H9 (cell line): ENCODE measurements at regions not wholly inside any gene's neighbourhood (a gene's known extent, or its start where the extent isn't known, plus 50 kb on each side); places are given as distances from the start of the nearest gene placed in this dataset.

ENCODE experiments used
- DNase-seq: peaks from one replicate; pipeline ENCODE4 v3.0.0-alpha.2; 2017
- H2AFZ ChIP-seq: one replicate; pipeline ENCODE4 v1.6.1; 2013; ENCODE audit warnings: mild to moderate bottlenecking, low read length, control low read depth, moderate library complexity
- H2AK5ac ChIP-seq: 2 replicates; pipeline ENCODE4 v1.6.1; 2013; ENCODE audit warnings: low read length, control low read depth, mixed read lengths; ENCODE audit not compliant: insufficient read length
- H2BK120ac ChIP-seq: one replicate; pipeline ENCODE4 v1.6.1; 2013; ENCODE audit warnings: low read depth, mild to moderate bottlenecking, low read length, control low read depth, inconsistent platforms; ENCODE audit not compliant: poor library complexity, severe bottlenecking
- H2BK12ac ChIP-seq: 2 replicates; pipeline ENCODE4 v1.6.1; 2013; ENCODE audit warnings: low read length, control low read depth, mixed read lengths, low read depth; ENCODE audit not compliant: insufficient read length
- H2BK15ac ChIP-seq: 2 replicates; pipeline ENCODE4 v1.6.1; 2013; ENCODE audit warnings: low read depth, low read length, control low read depth
- H2BK20ac ChIP-seq: one replicate; pipeline ENCODE4 v1.6.1; 2013; ENCODE audit warnings: low read depth, mild to moderate bottlenecking, low read length, control low read depth, inconsistent platforms; ENCODE audit not compliant: poor library complexity, severe bottlenecking
- H2BK5ac ChIP-seq: 2 replicates; pipeline ENCODE4 v1.6.1; 2013; ENCODE audit warnings: low read length, control low read depth, mixed read lengths; ENCODE audit not compliant: insufficient read length
- H3K14ac ChIP-seq: 2 replicates; pipeline ENCODE4 v1.6.1; 2013; ENCODE audit warnings: low read length, control low read depth; ENCODE audit not compliant: insufficient read depth
- H3K18ac ChIP-seq: 2 replicates; pipeline ENCODE4 v1.6.1; 2013; ENCODE audit warnings: low read depth, mild to moderate bottlenecking, mixed read lengths, low read length, control low read depth; ENCODE audit not compliant: insufficient read length
- H3K23ac ChIP-seq: 2 replicates; pipeline ENCODE4 v1.6.1; 2013; ENCODE audit warnings: low read length, control low read depth, mixed read lengths, low read depth; ENCODE audit not compliant: insufficient read length
- H3K23me2 ChIP-seq: 2 replicates; pipeline ENCODE4 v1.6.1; 2013; ENCODE audit warnings: low read depth, mild to moderate bottlenecking, mixed read lengths, low read length, control low read depth; ENCODE audit not compliant: insufficient read length, poor library complexity, severe bottlenecking
- H3K27ac ChIP-seq: 2 replicates; pipeline ENCODE4 v1.5.1; 2013; ENCODE audit warnings: low read length, control low read depth, mixed read lengths, low read depth; ENCODE audit not compliant: insufficient read length
- H3K27me3 ChIP-seq: 2 replicates; pipeline ENCODE4 v1.6.1; 2013; ENCODE audit warnings: low read length, control low read depth, inconsistent platforms; ENCODE audit not compliant: insufficient read depth
- H3K4ac ChIP-seq: 2 replicates; pipeline ENCODE4 v1.6.1; 2013; ENCODE audit warnings: low read depth, mild to moderate bottlenecking, control low read depth, inconsistent platforms, low read length, moderate library complexity
- H3K4me1 ChIP-seq: 2 replicates; pipeline ENCODE4 v1.6.1; 2013; ENCODE audit warnings: low read length, control low read depth, inconsistent platforms; ENCODE audit not compliant: insufficient read depth
- H3K4me2 ChIP-seq: 2 replicates; pipeline ENCODE4 v1.6.1; 2013; ENCODE audit warnings: low read length, control low read depth, mixed read lengths; ENCODE audit not compliant: insufficient read length, insufficient read depth
- H3K56ac ChIP-seq: 2 replicates; pipeline ENCODE4 v1.6.1; 2013; ENCODE audit warnings: low read depth, mild to moderate bottlenecking, mixed read lengths, low read length, control low read depth; ENCODE audit not compliant: insufficient read length
- H3K79me1 ChIP-seq: 2 replicates; pipeline ENCODE4 v1.6.1; 2013; ENCODE audit warnings: low read depth, mild to moderate bottlenecking, moderate library complexity, low read length, control low read depth, inconsistent platforms; ENCODE audit not compliant: insufficient read depth, poor library complexity, severe bottlenecking
- H3K79me2 ChIP-seq: 2 replicates; pipeline ENCODE4 v1.6.1; 2013; ENCODE audit warnings: low read length, control low read depth, inconsistent platforms; ENCODE audit not compliant: insufficient read depth
- H3K9ac ChIP-seq: 2 replicates; pipeline ENCODE4 v1.6.1; 2013; ENCODE audit warnings: low read length, control low read depth, mixed read lengths; ENCODE audit not compliant: insufficient read length; ENCODE audit errors: extremely low read depth
- H3K9me3 ChIP-seq: one replicate; pipeline ENCODE4 v1.6.1; 2013; ENCODE audit warnings: low read depth, low read length, inconsistent platforms; ENCODE audit not compliant: control insufficient read depth
- H3T11ph ChIP-seq: one replicate; pipeline ENCODE4 v1.6.1; 2013; ENCODE audit warnings: mild to moderate bottlenecking, low read length, control low read depth, inconsistent platforms
- H4K20me1 ChIP-seq: one replicate; pipeline ENCODE4 v1.6.1; 2013; ENCODE audit not compliant: control insufficient read depth, insufficient read length, insufficient read depth
- H4K5ac ChIP-seq: 2 replicates; pipeline ENCODE4 v1.6.1; 2013; ENCODE audit warnings: low read depth, mild to moderate bottlenecking, mixed read lengths, low read length, control low read depth; ENCODE audit not compliant: insufficient read length
- H4K8ac ChIP-seq: replicated peaks from 2 replicates; pipeline ENCODE4 v1.6.1; 2013; ENCODE audit warnings: low read length, control low read depth, mixed read lengths, low read depth; ENCODE audit not compliant: insufficient read length
- H4K91ac ChIP-seq: 2 replicates; pipeline ENCODE4 v1.6.1; 2013; ENCODE audit warnings: low read depth, mild to moderate bottlenecking, moderate library complexity, mixed read lengths, low read length, control low read depth; ENCODE audit not compliant: insufficient read length
- H3K27ac Mint-ChIP-seq, 3 experiments: 2 replicates in 2 of 3; 3 replicates in 1 of 3; pipeline ENCODE4 v1.8.0; 2020 to 2021; ENCODE audit warnings: mixed read lengths in 3 of 3, mild to moderate bottlenecking in 1 of 3, moderate library complexity in 1 of 3
- H3K27me3 Mint-ChIP-seq: 2 replicates; pipeline ENCODE4 v1.8.0; 2021; ENCODE audit warnings: low read depth, mild to moderate bottlenecking, moderate library complexity, mixed read lengths
- H3K36me3 Mint-ChIP-seq, 3 experiments: 2 replicates in 2 of 3; 3 replicates in 1 of 3; pipeline ENCODE4 v1.8.0; 2020 to 2021; ENCODE audit warnings: low read depth in 3 of 3, mixed read lengths in 3 of 3; ENCODE audit not compliant: insufficient read depth in 1 of 3
- H3K4me1 Mint-ChIP-seq, 2 experiments: 2 replicates each; pipeline ENCODE4 v1.8.0; 2020; ENCODE audit warnings: mixed read lengths in 2 of 2
- H3K4me3 Mint-ChIP-seq, 2 experiments: 2 replicates in 1 of 2; 3 replicates in 1 of 2; pipeline ENCODE4 v1.8.0; 2020 to 2021; ENCODE audit warnings: mild to moderate bottlenecking in 2 of 2, mixed read lengths in 2 of 2, moderate library complexity in 1 of 2
- H3K9me3 Mint-ChIP-seq, 2 experiments: 2 replicates in 1 of 2; 3 replicates in 1 of 2; pipeline ENCODE4 v1.8.0; 2020; ENCODE audit warnings: mild to moderate bottlenecking in 2 of 2, mixed read lengths in 2 of 2, moderate library complexity in 1 of 2
- WGBS: extraction: QIAGEN DNeasy Blood & Tissue Kit; methylation state at CpG from one replicate; pipeline ENCODE4 v1.1.7; 2013; ENCODE audit warnings: missing lambda C conversion rate, low lambda C conversion rate, mixed read lengths; ENCODE audit not compliant: insufficient read length; ENCODE audit errors: extremely low coverage; 5-methylcytosine and 5-hydroxymethylcytosine counted together
- TF ChIP-seq, protein P1 (sequence below): fragments of 200-600 bp; sonication (generic); conservative IDR thresholded peaks from 3 replicates; pipeline ENCODE4 v1.8.0; 2021; ENCODE audit warnings: antibody characterized with exemption, mild to moderate bottlenecking

- no peaks in the 10 kb centered on the region for H3K79me2 ChIP-seq
- no peak overlapping the region for H2BK20ac ChIP-seq
- H3K9me3 Mint-ChIP-seq, result no peaks in the 10 kb centered on the region
- H3K4me1 ChIP-seq, result no peaks in the 10 kb centered on the region
- H3K56ac ChIP-seq, result no peak overlapping the region
- H2AK5ac ChIP-seq, result no peak overlapping the region
- no CpG with 5 or more reads among the region's 3 CpGs for WGBS
- H3K27ac ChIP-seq, result no peak overlapping the region
- H3K27me3 ChIP-seq, result no peaks in the 10 kb centered on the region
- no peak overlapping the region for H3K23ac ChIP-seq
- DNase-seq, result no peak
- no peak overlapping the region for H3K18ac ChIP-seq
- no peak overlapping the region for H4K91ac ChIP-seq
- no peak overlapping the region for H3K4ac ChIP-seq
- H3K4me3 Mint-ChIP-seq, result no peak overlapping the region
- no peak overlapping the region for H4K5ac ChIP-seq
- H3K9me3 ChIP-seq, result no peaks in the 10 kb centered on the region
- H3K14ac ChIP-seq, result no peak overlapping the region
- H2BK120ac ChIP-seq, result no peak overlapping the region
- no peak overlapping the region for H3T11ph ChIP-seq
- no peak overlapping the region for H3K27ac Mint-ChIP-seq
- H4K8ac ChIP-seq, result no peak overlapping the region
- H3K23me2 ChIP-seq, result no peaks in the 10 kb centered on the region
- no peaks in the 10 kb centered on the region for H3K79me1 ChIP-seq
- H3K4me1 Mint-ChIP-seq, result peaks cover 4 to 7% of the 10 kb centered on the region in 2 experiments; a peak in 2 of 4 replicates
- peaks cover 2% of the 10 kb centered on the region; the same call in 1 of the 2 replicates for H3K27me3 Mint-ChIP-seq
- no peak overlapping the region for H3K4me2 ChIP-seq
- H2AFZ ChIP-seq, result no peak overlapping the region
- no peak overlapping the region for H2BK5ac ChIP-seq
- H4K20me1 ChIP-seq, result no peaks in the 10 kb centered on the region
- no peak overlapping the region for H3K9ac ChIP-seq
- no peak overlapping the region for H2BK15ac ChIP-seq
- H2BK12ac ChIP-seq, result no peak overlapping the region
- no peaks in the 10 kb centered on the region for H3K36me3 Mint-ChIP-seq
- TF ChIP-seq, protein P1, sequence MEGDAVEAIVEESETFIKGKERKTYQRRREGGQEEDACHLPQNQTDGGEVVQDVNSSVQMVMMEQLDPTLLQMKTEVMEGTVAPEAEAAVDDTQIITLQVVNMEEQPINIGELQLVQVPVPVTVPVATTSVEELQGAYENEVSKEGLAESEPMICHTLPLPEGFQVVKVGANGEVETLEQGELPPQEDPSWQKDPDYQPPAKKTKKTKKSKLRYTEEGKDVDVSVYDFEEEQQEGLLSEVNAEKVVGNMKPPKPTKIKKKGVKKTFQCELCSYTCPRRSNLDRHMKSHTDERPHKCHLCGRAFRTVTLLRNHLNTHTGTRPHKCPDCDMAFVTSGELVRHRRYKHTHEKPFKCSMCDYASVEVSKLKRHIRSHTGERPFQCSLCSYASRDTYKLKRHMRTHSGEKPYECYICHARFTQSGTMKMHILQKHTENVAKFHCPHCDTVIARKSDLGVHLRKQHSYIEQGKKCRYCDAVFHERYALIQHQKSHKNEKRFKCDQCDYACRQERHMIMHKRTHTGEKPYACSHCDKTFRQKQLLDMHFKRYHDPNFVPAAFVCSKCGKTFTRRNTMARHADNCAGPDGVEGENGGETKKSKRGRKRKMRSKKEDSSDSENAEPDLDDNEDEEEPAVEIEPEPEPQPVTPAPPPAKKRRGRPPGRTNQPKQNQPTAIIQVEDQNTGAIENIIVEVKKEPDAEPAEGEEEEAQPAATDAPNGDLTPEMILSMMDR, result no peak
Observed at GRCh38 chr12:5343711-5344110, 88.2 kb upstream of the NTF3 start.
